HG02610 (cell line): ENCODE measurements at regions not wholly inside any gene's neighbourhood (a gene's known extent, or its start where the extent isn't known, plus 50 kb on each side); places are given as distances from the start of the nearest gene placed in this dataset.

Experiments used
- ATAC-seq: cut with Tn5 transposase; IDR thresholded peaks from one replicate; pipeline ENCODE4 v1.9.1; 2021; ENCODE audit warnings: mild to moderate bottlenecking, moderate library complexity; ENCODE audit not compliant: unreplicated experiment

DNA sequence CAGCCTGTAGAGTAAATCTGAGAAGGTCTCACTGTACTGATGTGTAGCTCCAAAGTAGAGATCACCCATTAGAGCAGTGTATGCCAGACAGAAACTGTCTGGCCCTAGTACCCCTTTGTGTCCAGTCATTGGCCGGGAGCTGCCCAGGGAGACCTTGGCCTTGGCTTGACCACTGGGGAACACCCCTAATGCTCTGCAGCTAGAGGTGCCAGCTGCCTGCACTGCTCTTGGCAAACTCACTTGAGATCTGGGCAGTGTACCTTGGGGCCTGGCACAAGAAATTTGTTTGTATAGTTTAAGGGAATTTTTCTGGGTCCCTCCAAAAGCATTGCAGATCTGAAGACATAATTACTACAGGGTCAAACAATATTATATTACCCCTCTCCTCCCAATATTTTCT, 78.7 kb upstream of the MPHOSPH6 start:
- ATAC-seq, result no peak

DNA sequence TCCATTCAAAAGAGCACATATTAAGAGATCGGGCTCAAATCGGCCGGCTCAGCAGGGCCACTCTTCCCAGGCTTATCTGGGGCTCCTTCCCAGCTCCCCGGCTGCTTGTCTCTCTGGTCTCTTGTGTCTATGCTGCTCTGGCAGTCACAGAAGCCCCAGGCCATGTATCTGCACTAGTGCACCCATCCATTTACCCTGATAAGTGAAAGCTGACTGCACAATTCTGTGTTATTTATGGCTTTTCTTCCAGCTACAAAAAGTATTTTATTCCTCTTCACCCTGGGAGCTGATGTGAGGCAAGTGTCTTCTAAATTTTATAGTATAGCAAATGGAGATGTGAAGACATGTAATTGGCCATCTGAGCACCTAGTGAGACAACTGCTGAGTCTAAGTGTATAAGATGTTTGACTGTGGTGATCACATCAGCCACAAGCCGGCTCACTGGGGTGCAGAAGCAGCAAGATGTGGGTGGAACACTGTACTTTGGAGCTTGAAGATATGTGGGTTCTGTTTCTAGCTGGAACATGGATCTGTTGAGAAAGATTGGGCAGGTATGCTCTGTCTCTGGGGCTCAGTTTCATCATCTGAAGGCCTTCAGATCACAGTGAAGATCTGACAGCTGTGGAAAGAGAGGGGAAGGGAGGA, 78.1 kb upstream of the MPHOSPH6 start:
- ATAC-seq, result no peak

DNA sequence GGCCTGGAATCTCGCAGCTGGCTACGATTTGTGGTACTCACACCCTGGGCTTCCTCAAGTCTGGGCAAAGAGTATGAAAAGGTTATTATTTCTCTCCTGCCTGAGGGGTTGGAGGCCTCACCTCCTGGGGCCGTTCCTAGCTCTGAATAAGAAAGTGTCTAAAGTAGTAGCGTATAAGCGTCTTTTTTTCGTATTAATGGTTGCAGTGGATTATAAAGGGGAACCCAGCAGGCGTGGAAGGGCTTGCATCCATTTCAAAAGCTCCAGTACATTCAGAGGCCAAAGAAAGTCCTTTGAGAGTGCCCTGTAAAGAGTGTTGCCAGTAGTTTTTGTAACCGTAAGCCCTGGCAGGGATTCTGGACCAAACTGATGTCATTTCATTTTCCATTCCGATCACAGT, 72.2 kb upstream of the MPHOSPH6 start:
- ATAC-seq, result no peak

DNA sequence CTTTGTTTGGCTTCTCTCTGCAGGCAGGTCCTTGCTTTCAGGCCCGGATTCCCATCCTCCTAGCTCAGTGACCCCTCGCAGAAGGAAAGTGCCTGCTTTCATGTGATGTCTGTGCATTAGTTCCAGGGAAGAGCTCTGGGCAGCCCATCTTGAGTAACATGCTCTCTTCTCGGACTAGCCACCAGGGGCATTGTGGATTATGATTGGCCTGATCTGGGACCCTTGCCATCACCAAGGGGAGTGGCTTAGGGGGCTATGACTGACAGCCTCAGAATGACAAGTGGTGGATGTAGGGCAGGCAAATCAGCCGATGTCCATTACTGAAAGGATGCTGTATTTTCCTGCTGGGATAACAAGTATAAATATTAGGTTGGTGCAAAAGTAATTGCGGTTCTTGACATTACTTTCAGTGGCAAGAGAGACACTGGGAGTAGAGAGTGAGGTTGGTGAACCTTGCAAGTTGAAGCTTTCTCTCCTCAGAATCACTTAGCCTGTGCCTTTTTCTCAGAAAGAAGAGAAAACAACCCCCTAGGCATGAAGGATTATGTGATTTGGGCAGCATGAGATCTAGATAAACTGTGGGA, 71.5 kb upstream of the MPHOSPH6 start:
- no peak for ATAC-seq

DNA sequence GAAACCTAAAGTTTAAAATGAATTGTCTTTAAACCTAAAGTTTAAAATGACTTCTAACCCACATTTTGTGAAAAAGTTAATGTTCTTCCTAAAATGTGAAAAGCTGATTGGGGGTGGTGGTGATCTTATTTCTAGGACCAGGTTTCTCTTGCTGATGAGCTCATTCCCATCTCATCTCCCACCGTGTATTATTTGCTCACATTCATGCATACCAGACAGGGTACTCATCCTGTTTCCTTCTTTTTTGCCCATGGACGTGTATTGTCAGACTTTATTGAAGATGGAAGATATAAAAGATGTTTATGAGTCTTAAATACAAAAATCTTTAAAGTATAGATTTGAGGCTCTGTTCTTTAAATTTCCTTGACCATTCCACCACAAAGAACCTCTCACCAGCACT, 70.1 kb upstream of the MPHOSPH6 start:
- ATAC-seq, result no peak

DNA sequence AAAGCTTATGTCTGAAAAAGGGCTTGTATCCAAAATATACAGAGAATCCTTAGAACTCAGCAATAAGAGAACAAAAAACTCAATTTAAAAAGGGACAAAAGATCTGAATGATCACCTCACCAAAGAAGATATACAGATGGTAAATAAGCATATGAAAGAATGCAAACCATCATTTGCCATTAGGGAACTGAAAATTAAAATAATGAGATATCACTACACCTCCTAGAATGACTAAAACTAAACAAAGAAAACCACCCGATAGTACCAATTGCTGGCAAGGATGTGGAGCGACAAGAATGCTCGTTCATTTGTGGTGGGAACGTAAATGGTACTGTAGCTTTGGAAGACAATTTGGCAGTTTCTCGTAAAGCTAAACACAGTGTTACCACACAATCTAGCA, 66.9 kb upstream of the MPHOSPH6 start:
- no peak for ATAC-seq

DNA sequence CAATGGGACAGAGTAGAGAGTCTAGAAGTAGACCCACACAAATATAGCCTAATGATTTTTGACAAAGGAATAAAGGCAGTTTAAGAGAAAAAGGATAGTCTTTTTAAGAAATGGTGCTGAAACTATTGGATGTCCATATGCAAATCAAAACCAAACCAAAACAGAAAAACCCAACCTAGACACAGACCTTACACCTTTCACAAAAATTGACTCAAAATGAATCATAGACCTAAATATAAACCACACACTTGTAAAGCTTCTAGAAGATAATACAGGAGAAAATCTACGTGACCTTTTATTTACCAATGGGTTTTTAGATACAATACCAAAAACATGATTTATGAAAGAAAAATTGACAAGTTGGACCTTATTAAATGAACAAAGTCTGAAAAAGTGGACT, 66.4 kb upstream of the MPHOSPH6 start:
- ATAC-seq, result no peak

DNA sequence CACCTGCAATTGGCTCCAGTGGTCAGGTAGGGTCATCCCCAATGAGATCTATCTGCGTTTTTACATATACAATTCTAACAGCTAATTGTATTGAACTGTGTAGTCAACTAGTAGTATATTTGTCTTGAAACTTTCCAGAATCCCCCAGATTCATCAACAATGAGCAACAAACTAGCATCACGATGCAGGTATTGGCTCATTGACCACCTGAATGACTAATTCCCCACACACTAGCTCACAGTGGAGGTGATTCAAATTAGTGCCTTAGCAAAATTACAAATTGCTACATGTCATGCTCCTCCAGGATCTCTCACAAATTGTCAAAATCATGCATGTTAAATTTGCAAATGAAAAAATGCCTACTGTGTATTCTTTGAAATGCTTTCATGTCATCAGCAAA, 62.8 kb upstream of the MPHOSPH6 start:
- ATAC-seq, result no peak

DNA sequence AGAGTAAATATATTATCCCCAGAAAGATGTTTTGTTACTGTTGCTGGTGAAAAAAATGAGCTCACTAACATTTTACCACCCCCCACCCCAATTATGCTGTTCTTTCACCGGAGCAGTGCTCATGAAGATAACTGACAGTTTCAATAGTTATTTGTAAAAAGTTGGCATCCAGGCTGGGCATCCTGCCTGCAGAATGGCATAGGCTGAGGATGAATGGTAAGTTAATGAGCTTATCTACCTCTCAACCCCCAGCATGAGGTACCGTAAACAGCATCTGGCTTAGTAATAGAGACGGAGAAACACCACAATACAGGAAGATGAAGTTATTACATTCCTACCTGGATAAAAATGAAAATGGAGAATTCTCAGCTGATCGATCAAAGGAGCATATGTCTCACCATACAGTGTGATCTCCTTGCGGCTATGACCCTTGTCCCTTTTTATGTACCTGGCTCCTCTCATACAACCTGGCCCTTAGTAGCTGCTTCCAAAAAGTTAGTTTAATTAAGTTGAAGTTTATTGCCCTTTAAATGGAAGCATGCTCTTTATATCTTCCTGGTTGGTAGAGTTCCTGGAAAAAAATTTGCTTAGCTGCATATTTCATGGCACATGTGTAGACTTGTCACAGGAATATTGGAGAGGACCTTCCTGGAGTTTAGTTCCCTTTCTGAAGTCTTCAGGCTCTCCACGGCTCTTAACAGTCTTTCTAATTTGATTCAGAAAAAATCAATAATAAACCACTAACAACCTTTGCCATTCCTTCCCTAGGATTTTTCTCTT, 61.2 kb upstream of the MPHOSPH6 start:
- no peak for ATAC-seq

DNA sequence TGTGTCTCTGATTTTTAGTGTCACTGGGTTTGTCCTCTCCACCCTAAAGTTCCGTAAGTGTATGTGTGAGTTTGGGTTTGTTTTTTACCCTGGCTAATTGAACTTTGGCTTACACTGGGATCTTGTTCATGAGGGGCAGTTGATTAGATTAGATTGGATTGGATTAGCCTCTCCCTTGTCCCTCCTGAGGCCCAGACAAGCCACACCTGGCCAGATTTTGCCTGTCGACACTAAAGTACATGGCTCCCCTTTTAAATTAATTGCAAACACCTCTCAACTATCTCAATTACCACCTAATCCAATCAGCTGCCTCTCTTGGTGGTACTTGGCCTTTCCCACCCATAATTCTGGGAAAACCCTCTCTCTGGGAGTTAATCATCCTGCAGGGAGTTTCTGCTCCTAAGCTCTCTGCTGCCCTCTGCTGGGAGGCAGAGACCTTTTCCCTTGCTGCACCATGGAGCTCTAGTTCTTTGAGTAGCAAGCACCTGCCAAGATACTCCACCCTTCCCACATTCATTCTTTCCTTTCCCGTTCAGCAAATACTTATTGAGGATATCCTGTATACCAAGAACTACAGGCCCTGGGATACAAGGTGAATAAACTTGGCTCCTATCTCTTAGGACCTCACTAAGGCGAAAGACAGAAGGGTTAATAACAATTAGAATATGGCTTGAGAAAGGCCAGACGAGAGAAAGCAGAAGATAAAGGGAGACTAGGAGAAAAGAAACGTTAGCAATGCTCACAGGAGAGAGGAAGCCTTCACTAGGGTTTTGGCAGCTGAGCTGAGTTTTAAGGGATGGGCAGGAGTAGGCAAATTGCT, 60.0 kb upstream of the MPHOSPH6 start:
- ATAC-seq, result no peak

DNA sequence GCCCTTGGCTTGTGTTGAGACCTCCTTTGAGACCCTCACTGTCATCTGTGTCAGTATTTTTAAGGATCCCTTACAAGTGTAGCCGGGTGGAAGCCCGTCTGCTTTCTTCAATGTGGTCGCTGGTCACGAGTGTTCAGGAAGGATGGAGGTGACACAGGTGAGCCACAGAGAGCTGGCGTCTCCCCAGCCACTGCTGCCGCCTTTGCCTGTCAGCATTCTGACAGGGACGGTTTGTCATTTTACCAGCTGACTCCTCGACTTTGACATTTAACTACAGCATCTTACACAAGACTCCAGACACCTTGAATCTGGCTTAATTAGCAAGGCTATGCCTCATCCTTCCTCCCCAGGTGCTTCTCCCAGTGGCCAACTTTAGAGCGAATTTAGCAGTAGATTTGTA, 56.3 kb upstream of the MPHOSPH6 start:
- no peak for ATAC-seq

DNA sequence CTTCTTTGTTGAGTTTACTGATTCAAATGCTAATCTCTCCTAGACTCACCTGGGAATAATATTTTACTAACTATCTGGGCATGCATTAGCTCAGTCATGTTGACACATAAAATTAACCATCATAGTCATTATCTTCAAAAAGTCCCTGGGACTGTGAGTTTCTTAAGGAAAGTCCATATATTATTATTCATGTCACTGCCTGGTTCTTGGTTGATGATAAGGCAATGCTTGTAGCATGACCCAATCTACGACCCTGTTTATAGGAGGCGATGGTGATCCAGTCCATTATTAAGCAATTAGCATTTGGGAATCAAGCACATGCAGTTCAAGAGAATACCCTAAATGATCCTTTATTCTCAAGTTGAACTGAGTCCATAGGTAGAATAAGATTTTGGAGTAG, 54.8 kb upstream of the MPHOSPH6 start:
- ATAC-seq, result no peak

DNA sequence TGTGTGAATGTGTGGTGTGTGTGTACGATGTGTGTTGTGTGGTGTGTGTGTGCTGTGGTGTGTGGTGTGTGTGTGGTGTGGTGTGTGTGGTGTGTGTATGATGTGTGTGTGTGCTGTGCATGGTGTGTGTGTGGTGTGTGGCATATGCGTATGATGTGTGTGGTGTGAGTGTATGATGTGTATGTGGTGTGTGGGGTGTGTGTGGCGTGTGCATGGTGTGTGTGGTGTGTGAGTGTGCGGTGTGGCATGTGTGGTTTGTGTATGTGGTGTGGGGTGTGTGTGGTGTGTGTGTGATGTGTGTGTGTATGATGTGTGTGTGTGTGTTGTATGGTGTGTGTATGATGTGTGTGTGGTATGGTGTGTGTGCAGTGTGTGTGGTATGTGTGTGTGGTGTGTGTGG, 50.5 kb upstream of the MPHOSPH6 start:
- ATAC-seq, result no peak
